GM13976 (cell line): ENCODE measurements at regions not wholly inside any gene's neighbourhood (a gene's known extent, or its start where the extent isn't known, plus 50 kb on each side); places are given as distances from the start of the nearest gene placed in this dataset.

Experiments used
- DNase-seq: peaks from one replicate; pipeline ENCODE4 v3.0.0; 2012; ENCODE audit warnings: low spot score
- in situ Hi-C: fragments of 300-500 bp; cut with MboI; formaldehyde crosslinking; loops from one replicate; pipeline ENCODE4 v1.12.0; 2022; ENCODE audit warnings: low sequenced_read_pairs, mixed read lengths, inconsistent platforms; ENCODE audit not compliant: unreplicated experiment
- TF ChIP-seq, protein P1 (sequence below): IDR thresholded peaks from 2 replicates; pipeline ENCODE4 v1.5.1; 2012; ENCODE audit warnings: borderline replicate concordance, mild to moderate bottlenecking; ENCODE audit not compliant: insufficient read depth; ENCODE audit errors: extremely low read depth, missing control alignments, control extremely low read depth

GRCh38 chr4:37000281-37000680, 244.3 kb upstream of the NWD2 start:
- in situ Hi-C loops = no loop called here
- TF ChIP-seq, protein P1, sequence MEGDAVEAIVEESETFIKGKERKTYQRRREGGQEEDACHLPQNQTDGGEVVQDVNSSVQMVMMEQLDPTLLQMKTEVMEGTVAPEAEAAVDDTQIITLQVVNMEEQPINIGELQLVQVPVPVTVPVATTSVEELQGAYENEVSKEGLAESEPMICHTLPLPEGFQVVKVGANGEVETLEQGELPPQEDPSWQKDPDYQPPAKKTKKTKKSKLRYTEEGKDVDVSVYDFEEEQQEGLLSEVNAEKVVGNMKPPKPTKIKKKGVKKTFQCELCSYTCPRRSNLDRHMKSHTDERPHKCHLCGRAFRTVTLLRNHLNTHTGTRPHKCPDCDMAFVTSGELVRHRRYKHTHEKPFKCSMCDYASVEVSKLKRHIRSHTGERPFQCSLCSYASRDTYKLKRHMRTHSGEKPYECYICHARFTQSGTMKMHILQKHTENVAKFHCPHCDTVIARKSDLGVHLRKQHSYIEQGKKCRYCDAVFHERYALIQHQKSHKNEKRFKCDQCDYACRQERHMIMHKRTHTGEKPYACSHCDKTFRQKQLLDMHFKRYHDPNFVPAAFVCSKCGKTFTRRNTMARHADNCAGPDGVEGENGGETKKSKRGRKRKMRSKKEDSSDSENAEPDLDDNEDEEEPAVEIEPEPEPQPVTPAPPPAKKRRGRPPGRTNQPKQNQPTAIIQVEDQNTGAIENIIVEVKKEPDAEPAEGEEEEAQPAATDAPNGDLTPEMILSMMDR = no peak
- no peak for DNase-seq

GRCh38 chr4:37001688-37002436, 242.7 kb upstream of the NWD2 start:
- in situ Hi-C loops = no loop called here
- DNase-seq = no peak
- TF ChIP-seq, protein P1 = no peak

GRCh38 chr4:37002625-37003024, 241.9 kb upstream of the NWD2 start:
- TF ChIP-seq, protein P1 = no peak
- DNase-seq = no peak

DNA sequence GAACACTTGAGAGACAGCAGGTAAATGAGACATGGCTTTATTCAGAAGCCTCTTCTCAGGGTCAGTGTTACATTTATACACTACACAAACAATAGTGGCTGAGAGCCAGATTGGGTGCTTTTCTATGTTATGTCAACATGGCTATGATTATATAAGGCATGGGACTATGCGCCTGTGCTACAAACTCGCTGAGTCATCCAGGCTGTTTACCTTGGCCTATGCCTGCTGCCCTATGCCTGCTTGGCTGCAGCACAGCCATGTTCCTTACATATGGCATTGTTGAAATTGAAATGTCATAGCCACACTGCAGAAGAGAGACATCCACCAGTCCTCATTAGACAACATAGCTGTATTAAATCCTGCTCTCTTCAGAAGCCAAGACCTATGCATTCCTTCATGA, 236.3 kb upstream of the NWD2 start:
- TF ChIP-seq, protein P1 = no peak
- in situ Hi-C loops = no loop called here
- no peak for DNase-seq

More at GRCh38 chr4:37002625-37003024, 241.9 kb upstream of the NWD2 start:
- in situ Hi-C loops = no loop called here

GRCh38 chr4:37014584-37014983, 230.0 kb upstream of the NWD2 start:
- in situ Hi-C loops = no loop called here
- DNase-seq = no peak
- TF ChIP-seq, protein P1 = no peak

DNA sequence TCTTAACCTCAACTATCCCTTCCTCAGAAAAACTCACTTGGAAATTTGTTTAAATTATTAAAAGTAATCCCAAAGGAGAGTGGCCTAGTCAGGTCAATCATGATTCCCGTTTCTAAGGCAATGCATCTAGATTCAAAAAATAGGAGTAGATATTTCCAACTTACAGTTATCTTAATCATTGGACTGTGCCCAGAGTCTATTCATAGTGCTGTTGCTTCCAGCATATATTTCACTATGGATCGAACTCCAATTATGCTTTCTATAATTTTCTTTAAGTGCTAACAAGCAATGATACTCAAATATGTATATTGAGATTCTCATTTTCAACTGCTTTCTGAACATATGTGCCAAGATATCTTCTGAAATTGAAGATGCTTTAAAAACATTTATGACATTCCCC, 229.2 kb upstream of the NWD2 start:
- in situ Hi-C loops = no loop called here
- TF ChIP-seq, protein P1 = no peak
- DNase-seq = no peak
